Smooth muscle cell (in vitro differentiated cells): ENCODE measurements at regions not wholly inside any gene's neighbourhood (a gene's known extent, or its start where the extent isn't known, plus 50 kb on each side); places are given as distances from the start of the nearest gene placed in this dataset.
A peak's percentile ranks its signal among the peaks of the same experiment; 100 is the strongest.

Experiments used
- DNase-seq: peaks from one replicate; lab custom pipeline; 2025; ENCODE audit not compliant: unreplicated experiment; lab: John Stamatoyannopoulos, UW
- H2AFZ ChIP-seq: fragments of 200-600 bp; sonication (generic); 2 replicates; pipeline ENCODE4 v1.6.0; 2016; ENCODE audit warnings: antibody characterized with exemption, low read depth, mild to moderate bottlenecking
- H3F3A ChIP-seq: fragments of 200-600 bp; sonication (generic); 2 replicates; pipeline ENCODE4 v1.6.0; 2017; ENCODE audit warnings: antibody characterized with exemption, low read depth
- H3K27ac ChIP-seq: fragments of 200-600 bp; sonication (generic); 2 replicates; pipeline ENCODE4 v1.5.1; 2016; ENCODE audit warnings: low read depth, mild to moderate bottlenecking
- H3K27me3 ChIP-seq: fragments of 200-600 bp; sonication (generic); 2 replicates; pipeline ENCODE4 v1.6.1; 2016; ENCODE audit warnings: low read depth, mild to moderate bottlenecking
- H3K36me3 ChIP-seq: fragments of 200-600 bp; sonication (generic); 2 replicates; pipeline ENCODE4 v1.5.1; 2016; ENCODE audit warnings: low read depth
- H3K4me1 ChIP-seq: fragments of 200-600 bp; sonication (generic); 2 replicates; pipeline ENCODE4 v1.5.1; 2016; ENCODE audit warnings: low read depth
- H3K4me2 ChIP-seq: fragments of 200-600 bp; sonication (generic); 2 replicates; pipeline ENCODE4 v1.6.0; 2016; ENCODE audit warnings: mild to moderate bottlenecking
- H3K4me3 ChIP-seq: fragments of 200-600 bp; sonication (generic); 2 replicates; pipeline ENCODE4 v1.5.1; 2016; ENCODE audit warnings: mild to moderate bottlenecking
- H3K79me2 ChIP-seq: fragments of 200-600 bp; sonication (generic); 2 replicates; pipeline ENCODE4 v1.6.0; 2016; ENCODE audit warnings: low read depth, mild to moderate bottlenecking
- H3K9ac ChIP-seq: fragments of 200-600 bp; sonication (generic); 2 replicates; pipeline ENCODE4 v1.6.0; 2016; ENCODE audit warnings: low read depth
- H3K9me3 ChIP-seq: fragments of 200-600 bp; sonication (generic); replicated peaks from 2 replicates; pipeline ENCODE4 v1.5.1; 2016; ENCODE audit warnings: low read depth
- H4K20me1 ChIP-seq: fragments of 200-600 bp; sonication (generic); 2 replicates; pipeline ENCODE4 v1.6.0; 2016; ENCODE audit warnings: low read depth
- CTCF ChIP-seq: fragments of 200-600 bp; sonication (generic); IDR thresholded peaks from 2 replicates; pipeline ENCODE4 v1.5.1; 2017; ENCODE audit warnings: borderline replicate concordance, mild to moderate bottlenecking, antibody characterized with exemption; ENCODE audit not compliant: insufficient read depth, poor library complexity, severe bottlenecking
- whole genome bisulfite sequencing: methylation state at CpG from one replicate; pipeline ENCODE4 v1.1.7; 2016; ENCODE audit warnings: low lambda C conversion rate; 5-methylcytosine and 5-hydroxymethylcytosine counted together

GRCh38 chrX:110992611-110993010, 103.4 kb upstream of the PAK3 start:
- no peaks in the 10 kb centered on the region for H3K4me1 ChIP-seq
- H3K27ac ChIP-seq = no peak overlapping the region
- no peak overlapping the region for H3K4me3 ChIP-seq
- 19% methylated on average over 8 of the region's 8 CpGs for WGBS
- H3F3A ChIP-seq = no peaks in the 10 kb centered on the region
- peaks cover 5% of the 10 kb centered on the region for H3K27me3 ChIP-seq
- H4K20me1 ChIP-seq = no peaks in the 10 kb centered on the region
- H2AFZ ChIP-seq = no peak overlapping the region
- no peak overlapping the region for H3K9ac ChIP-seq
- DNase-seq = no peak
- H3K9me3 ChIP-seq = no peaks in the 10 kb centered on the region
- H3K4me2 ChIP-seq = no peak overlapping the region
- H3K79me2 ChIP-seq = no peaks in the 10 kb centered on the region
- peak; percentile 41 for TF ChIP-seq CTCF
- H3K36me3 ChIP-seq = no peaks in the 10 kb centered on the region

GRCh38 chrX:110989869-110990268, 106.1 kb upstream of the PAK3 start:
- Histone ChIP-seq H3K36me3 (no peaks in the 10 kb centered on the region), H2AFZ (no peak overlapping the region), H3K9me3 (no peaks in the 10 kb centered on the region), H3K27ac (no peak overlapping the region), H3K4me1 (no peaks in the 10 kb centered on the region), H3K4me3 (no peak overlapping the region), H3K79me2 (no peaks in the 10 kb centered on the region), H3K4me2 (no peak overlapping the region), H3F3A (no peaks in the 10 kb centered on the region), H3K27me3 (peaks cover 5% of the 10 kb centered on the region), H3K9ac (no peak overlapping the region), H4K20me1 (no peaks in the 10 kb centered on the region)
- WGBS = 72% methylated on average over 6 of the region's 6 CpGs
- no peak for TF ChIP-seq CTCF
- no peak for DNase-seq

- TF ChIP-seq CTCF = no peak
- no peak overlapping the region for H2AFZ ChIP-seq
- no peak overlapping the region for H3K4me3 ChIP-seq
- no peaks in the 10 kb centered on the region for H3F3A ChIP-seq
- H3K27me3 ChIP-seq = peaks cover 3% of the 10 kb centered on the region
- H3K9me3 ChIP-seq = no peaks in the 10 kb centered on the region
- no peaks in the 10 kb centered on the region for H3K4me1 ChIP-seq
- no peaks in the 10 kb centered on the region for H4K20me1 ChIP-seq
- H3K4me2 ChIP-seq = no peak overlapping the region
- no peak overlapping the region for H3K9ac ChIP-seq
- no peak for DNase-seq
- no peaks in the 10 kb centered on the region for H3K36me3 ChIP-seq
- no peak overlapping the region for H3K27ac ChIP-seq
- H3K79me2 ChIP-seq = no peaks in the 10 kb centered on the region
- 70% methylated on average over 3 of the region's 3 CpGs for WGBS
Measured at GRCh38 chrX:110989447-110989846, 106.5 kb upstream of the PAK3 start.

- Histone ChIP-seq H3K4me1 (no peaks in the 10 kb centered on the region), H3K9me3 (no peaks in the 10 kb centered on the region), H3K4me2 (no peak overlapping the region), H2AFZ (no peak overlapping the region), H3F3A (no peaks in the 10 kb centered on the region), H3K27ac (no peak overlapping the region), H3K79me2 (no peaks in the 10 kb centered on the region), H3K36me3 (no peaks in the 10 kb centered on the region), H4K20me1 (no peaks in the 10 kb centered on the region), H3K27me3 (no peaks in the 10 kb centered on the region), H3K4me3 (no peak overlapping the region), H3K9ac (no peak overlapping the region)
- DNase-seq = no peak
- 41% methylated on average over 3 of the region's 3 CpGs for WGBS
- TF ChIP-seq CTCF = no peak
Measured at GRCh38 chrX:110987292-110987691, 108.7 kb upstream of the PAK3 start.
